ENCODE measurements at regions not wholly inside any gene's neighbourhood (a gene's known extent, or its start where the extent isn't known, plus 50 kb on each side); places are given as distances from the start of the nearest gene placed in this dataset.
"Not testable (repeated sequence)": the region's sequence is repeated elsewhere in the genome, so short reads cannot be mapped to it uniquely, and the experiment has no call there.

GRCh38 chr4:23961395-23961794, 71.5 kb upstream of the PPARGC1A start:
- TF ChIP-seq, protein P1, sequence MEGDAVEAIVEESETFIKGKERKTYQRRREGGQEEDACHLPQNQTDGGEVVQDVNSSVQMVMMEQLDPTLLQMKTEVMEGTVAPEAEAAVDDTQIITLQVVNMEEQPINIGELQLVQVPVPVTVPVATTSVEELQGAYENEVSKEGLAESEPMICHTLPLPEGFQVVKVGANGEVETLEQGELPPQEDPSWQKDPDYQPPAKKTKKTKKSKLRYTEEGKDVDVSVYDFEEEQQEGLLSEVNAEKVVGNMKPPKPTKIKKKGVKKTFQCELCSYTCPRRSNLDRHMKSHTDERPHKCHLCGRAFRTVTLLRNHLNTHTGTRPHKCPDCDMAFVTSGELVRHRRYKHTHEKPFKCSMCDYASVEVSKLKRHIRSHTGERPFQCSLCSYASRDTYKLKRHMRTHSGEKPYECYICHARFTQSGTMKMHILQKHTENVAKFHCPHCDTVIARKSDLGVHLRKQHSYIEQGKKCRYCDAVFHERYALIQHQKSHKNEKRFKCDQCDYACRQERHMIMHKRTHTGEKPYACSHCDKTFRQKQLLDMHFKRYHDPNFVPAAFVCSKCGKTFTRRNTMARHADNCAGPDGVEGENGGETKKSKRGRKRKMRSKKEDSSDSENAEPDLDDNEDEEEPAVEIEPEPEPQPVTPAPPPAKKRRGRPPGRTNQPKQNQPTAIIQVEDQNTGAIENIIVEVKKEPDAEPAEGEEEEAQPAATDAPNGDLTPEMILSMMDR (IDR thresholded peaks at IDR 0.05; ENCODE audit: insufficient read depth, low read length, poor library complexity, severe bottlenecking), result not testable (repeated sequence)
- not testable (repeated sequence) for TF ChIP-seq EZH2phosphoT487 (conservative IDR thresholded peaks at IDR 0.05; ENCODE audit: low read length)

Data from SU-DHL-6 (cell line).